T-helper 2 cell treated with Interferon-gamma antibody and Interleukin-4, amounts not matched to agents 5 μg/mL and 100 μg/mL, for 36 hours (primary cell): ENCODE measurements at regions not wholly inside any gene's neighbourhood (a gene's known extent, or its start where the extent isn't known, plus 50 kb on each side); places are given as distances from the start of the nearest gene placed in this dataset.

Source experiments
- DNase-seq: peaks from one replicate; pipeline ENCODE4 v3.0.0; 2021; ENCODE audit warnings: low spot score
- H3K27ac Mint-ChIP-seq: one replicate; pipeline ENCODE4 v1.8.0; 2021; ENCODE audit warnings: mild to moderate bottlenecking, mixed read lengths
- H3K27me3 Mint-ChIP-seq: one replicate; pipeline ENCODE4 v1.8.0; 2021; ENCODE audit warnings: low read depth, mixed read lengths
- H3K36me3 Mint-ChIP-seq: one replicate; pipeline ENCODE4 v1.8.0; 2021; ENCODE audit warnings: low read depth, mixed read lengths
- H3K4me1 Mint-ChIP-seq: one replicate; pipeline ENCODE4 v1.8.0; 2021; ENCODE audit warnings: low read depth, mixed read lengths
- H3K4me3 Mint-ChIP-seq: one replicate; pipeline ENCODE4 v1.8.0; 2022; ENCODE audit warnings: mild to moderate bottlenecking, moderate library complexity, mixed read lengths
- H3K9me3 Mint-ChIP-seq: one replicate; pipeline ENCODE4 v1.8.0; 2021; ENCODE audit warnings: mixed read lengths

- Mint-ChIP-seq H3K9me3 (peaks cover 70% of the 10 kb centered on the region), H3K27me3 (no peaks in the 10 kb centered on the region), H3K4me1 (no peaks in the 10 kb centered on the region)
Measured at GRCh38 chr19:56959205-56959604, 118.7 kb upstream of the PEG3 start.

DNA sequence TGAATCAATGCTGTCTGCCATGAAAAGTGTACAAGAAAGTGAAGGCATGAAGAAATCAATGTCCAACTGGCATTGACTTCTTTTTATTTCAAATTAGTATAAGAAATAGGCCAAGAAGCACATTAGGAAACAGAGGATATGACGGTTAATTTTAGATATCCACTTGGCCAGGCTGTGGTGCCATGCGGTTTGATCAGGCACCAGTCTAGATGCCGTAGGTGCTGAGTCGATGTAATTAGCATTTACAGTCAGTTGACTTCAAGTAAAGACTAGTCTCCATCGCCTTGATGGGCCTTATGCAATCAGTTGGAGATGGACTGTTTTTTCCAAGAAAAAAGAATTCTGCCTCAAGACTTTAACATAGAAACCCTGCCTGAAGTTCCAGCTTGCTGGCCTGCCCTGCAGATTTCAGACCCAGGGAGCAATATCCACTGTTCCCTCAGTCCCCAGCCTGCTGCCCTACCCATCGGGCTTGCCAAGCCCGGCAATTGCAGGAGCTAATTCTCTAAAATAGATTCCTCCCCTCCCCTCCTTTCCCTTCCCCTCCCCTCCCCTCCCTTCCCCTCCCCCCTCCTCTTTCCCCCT lies 120.5 kb upstream of the PEG3 start:
- Mint-ChIP-seq H3K9me3 (peaks cover 63% of the 10 kb centered on the region), H3K36me3 (peaks cover 1% of the 10 kb centered on the region), H3K27ac (no peak overlapping the region), H3K27me3 (no peaks in the 10 kb centered on the region), H3K4me1 (no peaks in the 10 kb centered on the region), H3K4me3 (no peak overlapping the region)
- DNase-seq, result no peak

More at GRCh38 chr19:56959205-56959604, 118.7 kb upstream of the PEG3 start:
- Mint-ChIP-seq H3K27ac (no peak overlapping the region), H3K36me3 (no peaks in the 10 kb centered on the region), H3K4me3 (no peak overlapping the region)
- no peak for DNase-seq

- H3K27ac Mint-ChIP-seq, result no peak overlapping the region
- DNase-seq, result no peak
- H3K27me3 Mint-ChIP-seq, result no peaks in the 10 kb centered on the region
- peaks cover 5% of the 10 kb centered on the region for H3K36me3 Mint-ChIP-seq
- no peak overlapping the region for H3K4me3 Mint-ChIP-seq
- H3K9me3 Mint-ChIP-seq, result peaks cover 41% of the 10 kb centered on the region
- H3K4me1 Mint-ChIP-seq, result no peaks in the 10 kb centered on the region
Measured at GRCh38 chr19:56964410-56964920, 123.9 kb upstream of the PEG3 start.

- H3K27ac Mint-ChIP-seq, result no peak overlapping the region
- H3K4me3 Mint-ChIP-seq, result no peak overlapping the region
- H3K4me1 Mint-ChIP-seq, result no peaks in the 10 kb centered on the region
- DNase-seq, result no peak
- no peaks in the 10 kb centered on the region for H3K27me3 Mint-ChIP-seq
- H3K36me3 Mint-ChIP-seq, result peaks cover 5% of the 10 kb centered on the region
- H3K9me3 Mint-ChIP-seq, result peaks cover 50% of the 10 kb centered on the region
Measured at GRCh38 chr19:56966225-56966696, 125.7 kb upstream of the PEG3 start.

GRCh38 chr19:56966697-56967299 lies 126.3 kb upstream of the PEG3 start:
- Mint-ChIP-seq H3K9me3 (peaks cover 52% of the 10 kb centered on the region), H3K27ac (no peak overlapping the region), H3K4me1 (no peaks in the 10 kb centered on the region), H3K27me3 (no peaks in the 10 kb centered on the region), H3K36me3 (peaks cover 5% of the 10 kb centered on the region), H3K4me3 (no peak overlapping the region)
- DNase-seq, result no peak

GRCh38 chr19:56969156-56969555 lies 128.6 kb upstream of the PEG3 start:
- Mint-ChIP-seq H3K9me3 (peaks cover 51% of the 10 kb centered on the region), H3K4me3 (no peak overlapping the region), H3K4me1 (no peaks in the 10 kb centered on the region), H3K27me3 (no peaks in the 10 kb centered on the region), H3K27ac (no peak overlapping the region), H3K36me3 (peaks cover 5% of the 10 kb centered on the region)
- no peak for DNase-seq

GRCh38 chr19:56969759-56970178 lies 129.2 kb upstream of the PEG3 start:
- H3K9me3 Mint-ChIP-seq, result peaks cover 52% of the 10 kb centered on the region
- no peak overlapping the region for H3K27ac Mint-ChIP-seq
- peaks cover 3% of the 10 kb centered on the region for H3K36me3 Mint-ChIP-seq
- H3K27me3 Mint-ChIP-seq, result no peaks in the 10 kb centered on the region
- no peak overlapping the region for H3K4me3 Mint-ChIP-seq
- no peak for DNase-seq
- H3K4me1 Mint-ChIP-seq, result no peaks in the 10 kb centered on the region

DNA sequence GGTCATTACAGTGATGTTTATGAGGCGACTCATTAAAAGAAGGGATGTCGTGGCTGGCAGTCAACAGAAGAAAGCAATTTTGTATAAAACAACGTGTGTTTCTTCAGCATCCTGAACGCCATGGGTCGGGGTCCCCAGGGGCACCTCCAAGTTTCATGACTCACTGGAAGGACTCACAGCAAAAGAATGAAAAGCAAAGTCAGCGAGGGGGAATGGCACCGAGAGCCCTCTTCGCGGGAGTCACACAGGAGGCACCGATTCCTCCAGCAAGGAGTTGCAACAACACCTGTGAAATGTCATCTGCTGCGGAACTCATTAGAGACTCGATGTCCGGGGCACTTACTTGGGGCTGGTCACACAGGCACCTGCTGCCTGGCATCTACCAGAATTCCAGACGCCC lies 130.7 kb upstream of the PEG3 start:
- no peaks in the 10 kb centered on the region for H3K4me1 Mint-ChIP-seq
- H3K36me3 Mint-ChIP-seq, result peaks cover 3% of the 10 kb centered on the region
- no peak for DNase-seq
- H3K27me3 Mint-ChIP-seq, result no peaks in the 10 kb centered on the region
- no peak overlapping the region for H3K4me3 Mint-ChIP-seq
- H3K9me3 Mint-ChIP-seq, result peaks cover 51% of the 10 kb centered on the region
- no peak overlapping the region for H3K27ac Mint-ChIP-seq

DNA sequence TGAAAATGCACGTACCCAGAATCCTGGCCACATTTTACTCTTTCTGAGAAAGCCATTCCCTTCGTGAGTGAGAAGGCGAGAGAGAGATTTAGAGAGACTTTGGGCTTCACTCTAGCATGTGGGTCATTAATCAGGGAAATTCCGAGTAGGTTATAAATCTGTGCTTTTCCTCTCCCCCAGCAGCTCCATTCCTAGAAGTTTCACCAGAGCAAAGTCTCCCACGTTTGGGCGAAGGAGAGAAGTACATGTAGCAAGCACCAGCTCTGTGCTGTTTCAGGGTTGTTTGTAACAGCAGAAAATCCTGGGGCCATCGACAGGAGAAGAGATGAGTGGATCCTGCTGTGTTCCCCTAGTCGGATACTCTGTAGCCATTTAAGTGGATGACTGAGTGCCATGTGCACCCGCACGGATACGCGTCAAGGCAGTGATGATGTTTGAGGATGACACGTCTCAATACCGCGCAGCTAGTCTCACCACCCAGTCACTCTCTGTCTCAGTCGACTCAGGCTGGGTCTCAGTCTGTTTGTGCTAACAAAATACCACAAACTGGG lies 131.8 kb upstream of the PEG3 start:
- Mint-ChIP-seq H3K27ac (no peak overlapping the region), H3K36me3 (peaks cover 3% of the 10 kb centered on the region), H3K27me3 (no peaks in the 10 kb centered on the region), H3K4me1 (no peaks in the 10 kb centered on the region), H3K4me3 (no peak overlapping the region), H3K9me3 (peaks cover 56% of the 10 kb centered on the region)
- no peak for DNase-seq

- Mint-ChIP-seq H3K9me3 (peaks cover 59% of the 10 kb centered on the region), H3K4me3 (no peak overlapping the region), H3K27me3 (no peaks in the 10 kb centered on the region), H3K4me1 (no peaks in the 10 kb centered on the region), H3K27ac (no peak overlapping the region), H3K36me3 (peaks cover 3% of the 10 kb centered on the region)
- no peak for DNase-seq
Measured at GRCh38 chr19:56973713-56974555, 133.4 kb upstream of the PEG3 start.

DNA sequence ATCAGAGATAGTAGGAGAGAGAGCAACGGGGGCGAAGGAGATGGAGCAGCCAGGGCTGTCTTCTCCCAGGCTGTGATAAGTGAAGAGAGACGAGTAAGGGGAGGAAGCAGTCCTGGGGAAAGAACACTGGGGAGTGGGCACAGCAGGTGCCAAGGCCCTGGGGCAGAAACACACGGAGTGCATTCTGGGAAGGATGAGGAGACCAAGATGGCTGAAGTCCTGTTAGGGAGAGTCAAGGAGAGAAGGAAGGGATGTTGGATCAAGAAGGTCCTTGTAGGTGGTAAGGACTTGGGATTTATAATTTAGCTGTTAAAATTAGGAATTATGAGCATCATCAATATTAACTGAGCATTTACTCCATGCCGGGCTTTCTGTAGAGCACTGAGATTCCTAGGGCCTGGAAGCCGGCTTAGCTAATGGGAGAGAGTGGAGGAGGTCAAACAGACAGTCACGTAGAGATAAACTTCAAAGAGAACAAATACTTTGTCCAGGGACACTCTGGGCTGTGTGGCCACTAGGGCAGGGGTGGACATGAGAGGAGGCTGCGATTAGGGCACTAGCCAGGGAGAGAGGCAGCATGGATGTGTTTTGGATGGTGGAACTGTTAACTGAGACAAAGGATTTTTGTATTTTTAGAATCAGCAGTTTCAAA lies 134.2 kb upstream of the PEG3 start:
- H3K9me3 Mint-ChIP-seq, result peaks cover 56% of the 10 kb centered on the region
- no peak overlapping the region for H3K4me3 Mint-ChIP-seq
- H3K27me3 Mint-ChIP-seq, result no peaks in the 10 kb centered on the region
- no peaks in the 10 kb centered on the region for H3K4me1 Mint-ChIP-seq
- DNase-seq, result no peak
- H3K27ac Mint-ChIP-seq, result no peak overlapping the region
- H3K36me3 Mint-ChIP-seq, result no peaks in the 10 kb centered on the region

- H3K27me3 Mint-ChIP-seq, result no peaks in the 10 kb centered on the region
- peaks cover 49% of the 10 kb centered on the region for H3K9me3 Mint-ChIP-seq
- DNase-seq, result no peak
- H3K4me1 Mint-ChIP-seq, result no peaks in the 10 kb centered on the region
- H3K4me3 Mint-ChIP-seq, result no peak overlapping the region
- H3K27ac Mint-ChIP-seq, result no peak overlapping the region
- H3K36me3 Mint-ChIP-seq, result no peaks in the 10 kb centered on the region
Measured at GRCh38 chr19:56976300-56976699, 135.8 kb upstream of the PEG3 start.

GRCh38 chr19:56976995-56977906 lies 136.7 kb upstream of the PEG3 start:
- Mint-ChIP-seq H3K9me3 (peaks cover 54% of the 10 kb centered on the region), H3K36me3 (no peaks in the 10 kb centered on the region), H3K4me3 (no peak overlapping the region), H3K4me1 (no peaks in the 10 kb centered on the region), H3K27me3 (no peaks in the 10 kb centered on the region), H3K27ac (no peak overlapping the region)
- no peak for DNase-seq
